Adrenal gland (tissue), 9 donors: ENCODE measurements at regions not wholly inside any gene's neighbourhood (a gene's known extent, or its start where the extent isn't known, plus 50 kb on each side); places are given as distances from the start of the nearest gene placed in this dataset.

Experiments
- DNase-seq, 7 donors: peaks; one replicate each; pipeline ENCODE4 v3.0.0-alpha.2; 2019 to 2020
- H3K27ac ChIP-seq, 5 donors: fragments of 200-600 bp; sonication (generic) in 4 of 5; 1 replicate in 3 of 5; 2 replicates in 2 of 5; pipeline versions ENCODE4 v1.5.1 to v1.8.0; 2016 to 2020; ENCODE audit warnings: mild to moderate bottlenecking in 1 of 5
- H3K27me3 ChIP-seq: fragments of 200-600 bp; 2 replicates; pipeline ENCODE4 v1.8.0; 2021
- H3K36me3 ChIP-seq, 2 donors: fragments of 200-600 bp; replicated peaks in 1 of 2; 1 replicate in 1 of 2; 2 replicates in 1 of 2; pipeline versions ENCODE4 v1.5.1 to v1.8.0; 2018 to 2022
- H3K4me1 ChIP-seq, 2 donors: fragments of 200-600 bp; replicated peaks in 1 of 2; 1 replicate in 1 of 2; 2 replicates in 1 of 2; pipeline versions ENCODE4 v1.5.1 to v1.8.0; 2018 to 2021
- H3K4me3 ChIP-seq, 4 donors: fragments of 200-600 bp; sonication (generic) in 3 of 4; one replicate each; pipeline ENCODE4 v1.5.1; 2016 to 2018
- H3K9me3 ChIP-seq, 3 donors: fragments of 200-600 bp; sonication (generic) in 1 of 3; replicated peaks in 1 of 3; 1 replicate in 2 of 3; 2 replicates in 1 of 3; pipeline versions ENCODE4 v1.5.1 to v1.8.0; 2016 to 2021
- POLR2A ChIP-seq, 2 donors: fragments of 450-650 bp; IDR thresholded peaks; one replicate each; pipeline ENCODE4 v1.6.1; 2017; ENCODE audit warnings: antibody characterized with exemption in 2 of 2, mild to moderate bottlenecking in 2 of 2, moderate library complexity in 1 of 2
- WGBS, 4 donors: extraction: QIAGEN DNeasy Blood & Tissue Kit in 2 of 4; methylation state at CpG; one replicate each; pipeline versions ENCODE4 v1.1.5 to v1.1.7; 2013 to 2017; 5-methylcytosine and 5-hydroxymethylcytosine counted together
- intact Hi-C, 2 donors: fragments of 100-400 bp; cut with DNase I; formaldehyde crosslinking; loops; one replicate each; pipeline versions ENCODE4 v1.14.1 to v1.15.0; 2022 to 2023
- TF ChIP-seq, protein P1 (sequence below), 6 experiments: fragments of 450-650 bp in 4 of 6; fragments of 200-600 bp in 2 of 6; sonication (generic) in 1 of 6; IDR thresholded peaks; 1 replicate in 5 of 6; 2 replicates in 1 of 6; pipeline versions ENCODE4 v1.5.1 to v1.8.0; 2016 to 2021; ENCODE audit warnings: antibody characterized with exemption in 6 of 6, mild to moderate bottlenecking in 2 of 6, moderate library complexity in 1 of 6
- donor health status: healthy with polysubstance abuse.
- donor health status: Bipolar disorder and iron deficiency.
- donor health status: DM: yes; HTN: yes; CAD: no.
- donor health status: DM: no; HTN: no; CAD: no.
- donor health status: DM: no; HTN: no; CAD: no.

DNA sequence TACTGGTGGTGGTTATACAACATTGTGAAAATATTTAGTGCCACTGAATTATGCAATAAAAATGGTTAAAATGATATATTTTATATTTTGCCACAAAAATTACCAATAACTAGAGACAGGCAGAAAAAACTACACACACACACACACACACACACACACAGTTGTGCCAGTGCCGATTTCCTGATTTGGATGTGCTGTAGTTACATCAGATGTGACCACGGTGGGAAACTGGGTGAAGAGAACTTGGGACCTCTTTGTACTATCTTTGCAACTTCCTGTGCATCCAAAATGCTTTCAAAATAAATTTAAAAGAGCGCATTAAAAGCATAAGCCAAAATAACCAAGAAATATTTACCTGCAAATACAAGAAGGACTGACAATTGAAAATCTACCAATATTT lies 61.6 kb upstream of the CCBE1 start:
- no peak overlapping the region for H3K4me3 ChIP-seq
- intact Hi-C loops = no loop called here
- no peak overlapping the region for H3K27ac ChIP-seq
- WGBS, 4 donors = 76 to 90% (median 82%) methylated on average over 3 of the region's 3 CpGs
- no peak for DNase-seq
- peaks cover 8 to 22% of the 10 kb centered on the region in 2 donors for H3K4me1 ChIP-seq
- no peaks in the 10 kb centered on the region for H3K9me3 ChIP-seq
- TF ChIP-seq, protein P1, sequence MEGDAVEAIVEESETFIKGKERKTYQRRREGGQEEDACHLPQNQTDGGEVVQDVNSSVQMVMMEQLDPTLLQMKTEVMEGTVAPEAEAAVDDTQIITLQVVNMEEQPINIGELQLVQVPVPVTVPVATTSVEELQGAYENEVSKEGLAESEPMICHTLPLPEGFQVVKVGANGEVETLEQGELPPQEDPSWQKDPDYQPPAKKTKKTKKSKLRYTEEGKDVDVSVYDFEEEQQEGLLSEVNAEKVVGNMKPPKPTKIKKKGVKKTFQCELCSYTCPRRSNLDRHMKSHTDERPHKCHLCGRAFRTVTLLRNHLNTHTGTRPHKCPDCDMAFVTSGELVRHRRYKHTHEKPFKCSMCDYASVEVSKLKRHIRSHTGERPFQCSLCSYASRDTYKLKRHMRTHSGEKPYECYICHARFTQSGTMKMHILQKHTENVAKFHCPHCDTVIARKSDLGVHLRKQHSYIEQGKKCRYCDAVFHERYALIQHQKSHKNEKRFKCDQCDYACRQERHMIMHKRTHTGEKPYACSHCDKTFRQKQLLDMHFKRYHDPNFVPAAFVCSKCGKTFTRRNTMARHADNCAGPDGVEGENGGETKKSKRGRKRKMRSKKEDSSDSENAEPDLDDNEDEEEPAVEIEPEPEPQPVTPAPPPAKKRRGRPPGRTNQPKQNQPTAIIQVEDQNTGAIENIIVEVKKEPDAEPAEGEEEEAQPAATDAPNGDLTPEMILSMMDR (IDR thresholded peaks at IDR 0.05) = no peak
- no peak for TF ChIP-seq POLR2A (IDR thresholded peaks at IDR 0.05)
- no peaks in the 10 kb centered on the region for H3K36me3 ChIP-seq
- H3K27me3 ChIP-seq = no peaks in the 10 kb centered on the region

- Histone ChIP-seq H3K9me3 (no peaks in the 10 kb centered on the region), H3K4me1 (peaks cover 8 to 22% of the 10 kb centered on the region in 2 donors), H3K36me3 (no peaks in the 10 kb centered on the region), H3K27me3 (no peaks in the 10 kb centered on the region), H3K27ac (no peak overlapping the region), H3K4me3 (no peak overlapping the region)
- intact Hi-C loops = no loop called here
- no peak for TF ChIP-seq POLR2A (IDR thresholded peaks at IDR 0.05)
- TF ChIP-seq, protein P1 (IDR thresholded peaks at IDR 0.05) = no peak
- DNase-seq = no peak
- WGBS, 4 donors = 23 to 33% (median 29%) methylated on average over 2 of the region's 2 CpGs
Measured at GRCh38 chr18:59758106-59758505, 60.9 kb upstream of the CCBE1 start.

GRCh38 chr18:59752666-59753065 lies 55.4 kb upstream of the CCBE1 start:
- intact Hi-C loops = no loop called here
- no peak for DNase-seq

GRCh38 chr18:59751186-59751585 lies 54.0 kb upstream of the CCBE1 start:
- Histone ChIP-seq H3K27ac (no peak overlapping the region), H3K27me3 (no peaks in the 10 kb centered on the region), H3K4me1 (no peaks in the 10 kb centered on the region), H3K36me3 (no peaks in the 10 kb centered on the region), H3K4me3 (no peak overlapping the region), H3K9me3 (no peaks in the 10 kb centered on the region)
- intact Hi-C loops = no loop called here
- TF ChIP-seq, protein P1 (IDR thresholded peaks at IDR 0.05) = no peak
- TF ChIP-seq POLR2A (IDR thresholded peaks at IDR 0.05) = no peak
- no peak for DNase-seq

More at GRCh38 chr18:59752666-59753065, 55.4 kb upstream of the CCBE1 start:
- WGBS, 4 donors = 67 to 71% (median 70%) methylated on average over 1 of the region's 1 CpG
- no peak for TF ChIP-seq POLR2A (IDR thresholded peaks at IDR 0.05)
- TF ChIP-seq, protein P1 (IDR thresholded peaks at IDR 0.05) = no peak
- H3K4me1 ChIP-seq = peaks cover 0 to 2% of the 10 kb centered on the region in 2 donors
- H3K27me3 ChIP-seq = no peaks in the 10 kb centered on the region
- no peaks in the 10 kb centered on the region for H3K36me3 ChIP-seq
- no peak overlapping the region for H3K27ac ChIP-seq
- H3K9me3 ChIP-seq = no peaks in the 10 kb centered on the region
- no peak overlapping the region for H3K4me3 ChIP-seq
